Fibroblast of gingiva (primary cell): ENCODE measurements at regions not wholly inside any gene's neighbourhood (a gene's known extent, or its start where the extent isn't known, plus 50 kb on each side); places are given as distances from the start of the nearest gene placed in this dataset.

ENCODE experiments used
- DNase-seq: peaks from one replicate; pipeline ENCODE4 v3.0.0-alpha.2; 2011; ENCODE audit warnings: low read depth

DNA sequence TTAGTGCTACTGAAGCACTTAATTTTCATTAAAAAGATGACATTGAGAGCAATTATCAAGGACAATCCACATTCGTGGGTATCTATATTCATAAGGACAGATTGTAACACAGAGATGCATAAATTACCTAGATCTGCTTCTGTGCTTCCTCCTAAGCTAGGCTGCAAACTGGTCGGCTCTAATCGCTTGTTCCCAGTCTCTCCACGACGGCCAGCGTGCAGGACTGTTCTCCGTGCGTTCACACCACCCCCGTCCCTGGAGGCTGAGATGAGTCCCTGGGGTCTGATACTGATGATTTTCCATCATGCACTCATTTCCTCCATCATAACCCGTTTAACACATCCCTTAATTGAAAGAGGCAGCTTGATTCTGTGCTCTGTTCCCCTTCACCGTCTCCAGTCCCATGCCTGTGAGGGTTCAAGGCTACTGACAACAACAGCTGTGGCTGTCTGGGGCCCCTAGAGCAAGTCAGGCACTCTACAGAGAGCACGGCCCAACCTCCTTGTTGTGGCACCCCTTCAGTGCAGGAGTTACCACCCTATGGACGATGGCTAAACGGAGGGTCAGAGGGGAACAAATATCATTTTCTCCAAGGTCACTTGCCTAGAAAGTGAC, 469.6 kb downstream of the NPHP4 start:
- no peak for DNase-seq

DNA sequence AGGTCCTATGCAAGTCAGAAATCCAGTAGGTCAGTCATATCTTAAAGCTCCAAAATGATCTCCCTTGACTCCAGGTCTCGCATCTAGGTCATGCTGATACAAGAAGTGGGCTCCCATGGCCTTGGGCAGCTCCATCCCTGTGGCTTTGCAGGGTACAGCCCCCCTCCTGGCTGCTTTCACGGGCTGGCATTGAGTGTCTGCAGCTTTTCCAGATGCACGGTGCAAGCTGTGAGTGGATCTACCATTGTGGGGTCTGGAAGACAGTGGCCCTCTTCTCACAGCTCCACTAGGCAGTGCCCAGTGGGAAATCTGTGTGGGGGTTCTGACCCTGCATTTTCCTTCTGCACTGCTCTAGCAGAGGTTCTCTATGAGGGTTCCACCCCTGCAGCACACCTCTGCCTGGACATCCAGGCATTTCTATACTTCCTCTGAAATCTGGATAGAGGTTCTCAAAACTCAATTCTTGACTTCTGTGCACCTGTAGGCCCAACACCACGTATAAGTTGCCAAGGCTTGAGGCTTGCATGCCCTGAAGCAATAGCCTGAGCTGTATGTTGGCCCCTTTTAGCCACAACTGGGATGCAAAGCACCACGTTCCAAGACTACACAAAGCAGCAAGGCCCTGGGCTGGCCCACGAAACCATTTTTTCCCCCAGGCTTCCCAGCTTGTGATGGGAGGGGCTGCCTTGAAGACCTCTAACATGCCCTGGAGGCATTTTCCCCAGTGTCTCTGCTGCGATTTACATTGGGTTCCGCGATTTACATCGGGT, 472.7 kb downstream of the NPHP4 start:
- DNase-seq: no peak

DNA sequence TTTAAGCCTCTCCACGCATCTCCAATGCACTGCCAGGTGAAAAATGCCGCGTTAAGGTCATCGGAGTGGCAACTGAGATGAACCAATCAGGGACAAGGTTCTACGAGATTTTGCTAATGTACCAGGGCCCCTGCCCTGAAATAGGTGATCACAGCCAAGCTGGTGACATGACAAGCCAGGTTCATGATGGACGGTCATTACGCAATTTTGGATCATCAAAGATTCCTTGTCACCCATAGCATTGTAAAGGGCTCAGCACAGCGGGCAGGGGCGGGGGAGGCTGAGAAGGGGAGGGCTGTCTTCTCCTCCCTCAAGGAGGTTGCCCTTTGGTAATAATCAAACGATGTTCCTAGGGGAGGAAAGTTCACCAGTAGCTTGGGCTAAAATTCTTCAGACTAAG, 475.5 kb downstream of the NPHP4 start:
- DNase-seq: no peak

DNA sequence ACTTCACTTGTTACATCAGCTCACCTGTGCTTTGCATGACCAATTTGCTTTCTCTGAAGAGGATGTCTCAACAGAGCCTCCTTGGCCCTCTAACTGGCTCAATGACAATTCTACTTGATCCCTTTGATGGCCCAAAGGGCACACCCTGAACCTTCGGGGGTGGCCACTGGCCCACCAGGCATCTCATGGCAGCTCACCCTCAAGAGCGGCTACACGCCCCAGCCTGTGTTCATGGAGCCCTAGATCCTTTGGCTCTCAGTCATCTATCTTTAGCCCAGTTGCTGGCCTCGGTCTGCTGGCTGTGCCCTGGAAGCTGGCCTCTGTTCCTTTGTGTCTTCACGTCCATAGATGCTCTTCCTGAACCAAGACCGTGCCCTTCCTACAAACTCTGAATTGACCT, 476.7 kb downstream of the NPHP4 start:
- DNase-seq: no peak

DNA sequence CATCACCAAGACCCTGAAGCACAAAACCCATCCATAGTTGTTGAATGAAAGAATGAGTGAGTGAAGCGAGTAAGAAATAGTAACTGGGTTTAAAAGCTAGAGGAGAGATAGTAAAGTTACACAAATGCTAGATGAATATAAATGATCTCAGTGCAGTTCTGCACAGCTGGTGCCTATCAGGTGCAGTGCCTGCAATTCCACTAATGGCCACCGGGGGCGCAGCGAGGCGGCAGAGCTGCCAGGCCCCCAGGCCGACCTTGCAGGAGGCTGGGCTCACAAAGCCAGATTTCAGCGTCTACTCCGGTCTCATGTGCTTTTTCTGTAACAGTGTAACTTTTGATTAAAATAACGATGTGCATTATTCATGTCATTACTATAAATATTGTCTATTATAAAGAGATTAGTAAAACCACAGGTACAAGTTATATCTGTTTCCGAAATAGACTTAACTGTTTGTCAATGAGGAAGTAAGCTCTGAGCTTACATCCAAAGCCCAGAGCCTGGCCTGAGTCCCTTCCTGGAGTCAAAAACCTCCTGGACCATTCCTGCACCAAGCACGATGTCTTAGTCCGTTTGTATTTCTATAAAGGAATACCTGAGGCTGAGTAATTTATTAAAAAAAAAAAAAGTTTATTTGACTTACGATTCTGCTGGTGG, 477.6 kb downstream of the NPHP4 start:
- DNase-seq: no peak

DNA sequence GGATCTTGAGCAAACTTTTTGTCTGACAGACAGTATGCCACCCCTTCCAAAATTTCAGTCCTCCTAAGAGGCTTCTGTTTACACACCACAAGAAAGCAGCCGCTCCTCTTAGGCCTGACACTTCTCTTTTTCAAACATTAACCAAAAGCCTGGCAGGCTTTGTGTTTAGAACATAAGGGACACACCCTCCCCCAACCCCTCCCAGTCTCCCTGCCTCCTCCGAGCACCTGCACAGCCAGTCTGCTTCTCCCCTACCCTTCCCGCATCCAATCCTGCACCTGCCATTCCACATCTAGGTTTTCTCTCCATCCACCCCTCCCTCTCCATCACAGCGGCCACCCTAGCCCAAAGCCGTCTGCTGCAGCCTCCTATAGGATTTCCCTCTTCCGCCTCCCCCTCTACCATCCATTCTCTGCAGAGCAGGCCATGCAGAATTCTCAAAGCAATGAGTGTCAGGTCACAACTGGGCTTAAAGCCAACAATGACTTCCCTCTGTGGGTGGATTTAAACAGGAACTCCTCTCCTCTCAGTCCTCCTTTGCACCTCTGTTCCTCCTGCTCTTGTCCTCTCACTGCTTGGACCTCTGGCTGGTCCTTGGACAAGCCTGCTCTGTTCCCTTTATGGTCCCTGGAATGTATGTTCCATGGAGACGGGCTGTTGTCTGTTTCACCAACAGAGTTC, 478.2 kb downstream of the NPHP4 start:
- DNase-seq: no peak

DNA sequence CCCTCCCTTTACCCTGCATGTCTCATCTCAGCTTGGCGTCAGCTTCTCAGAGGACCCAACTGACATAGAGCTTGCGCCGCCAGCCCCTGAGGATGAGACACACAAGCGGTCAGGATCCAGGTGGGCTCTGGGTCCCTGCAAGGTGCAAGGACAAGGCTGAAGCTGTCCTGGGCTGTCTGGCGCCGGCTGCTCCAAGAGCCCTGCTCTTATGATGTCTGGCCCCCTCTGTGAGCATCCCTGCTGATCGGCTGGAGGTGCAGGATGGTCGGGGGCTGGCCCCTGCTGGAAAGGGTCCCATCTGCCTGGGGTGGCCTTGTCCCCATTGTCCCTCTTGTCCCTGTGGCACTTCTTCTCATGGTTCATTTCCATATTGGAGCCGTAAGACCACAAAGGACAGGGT, 479.0 kb downstream of the NPHP4 start:
- no peak for DNase-seq

DNA sequence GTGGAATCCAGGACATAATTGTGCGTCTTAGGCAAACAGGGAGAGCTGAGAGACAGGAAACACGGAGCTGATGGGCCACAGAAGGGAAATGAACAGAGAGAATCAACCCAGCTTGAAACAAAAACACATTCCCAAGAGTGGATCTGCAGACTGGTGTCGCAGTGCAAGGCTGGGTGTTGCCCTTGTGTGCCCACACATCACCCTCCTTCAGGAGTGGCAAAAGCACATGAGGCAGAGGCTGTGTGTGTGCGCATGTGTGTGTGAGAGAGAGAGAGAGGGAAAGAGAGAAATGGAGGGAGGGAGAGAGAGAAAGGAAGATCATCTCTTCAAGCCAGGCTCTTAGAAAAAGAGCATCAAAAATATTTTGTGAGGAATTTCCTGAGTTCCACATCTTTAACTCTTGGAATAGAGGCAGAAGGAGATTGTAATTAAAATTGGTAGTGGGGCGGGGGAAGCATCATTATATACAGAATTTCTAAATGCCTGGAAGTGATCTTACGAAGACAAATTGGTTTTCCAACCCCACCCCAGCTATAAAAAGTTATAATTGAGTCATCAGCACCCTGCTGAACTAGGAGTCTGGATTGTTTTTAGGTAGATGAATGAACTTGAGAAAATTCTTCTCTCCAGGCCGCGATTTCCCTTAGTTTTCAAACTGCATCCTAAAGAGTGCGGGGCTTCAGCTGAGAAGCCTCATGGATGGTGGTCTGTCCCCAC, 480.7 kb downstream of the NPHP4 start:
- DNase-seq: no peak

DNA sequence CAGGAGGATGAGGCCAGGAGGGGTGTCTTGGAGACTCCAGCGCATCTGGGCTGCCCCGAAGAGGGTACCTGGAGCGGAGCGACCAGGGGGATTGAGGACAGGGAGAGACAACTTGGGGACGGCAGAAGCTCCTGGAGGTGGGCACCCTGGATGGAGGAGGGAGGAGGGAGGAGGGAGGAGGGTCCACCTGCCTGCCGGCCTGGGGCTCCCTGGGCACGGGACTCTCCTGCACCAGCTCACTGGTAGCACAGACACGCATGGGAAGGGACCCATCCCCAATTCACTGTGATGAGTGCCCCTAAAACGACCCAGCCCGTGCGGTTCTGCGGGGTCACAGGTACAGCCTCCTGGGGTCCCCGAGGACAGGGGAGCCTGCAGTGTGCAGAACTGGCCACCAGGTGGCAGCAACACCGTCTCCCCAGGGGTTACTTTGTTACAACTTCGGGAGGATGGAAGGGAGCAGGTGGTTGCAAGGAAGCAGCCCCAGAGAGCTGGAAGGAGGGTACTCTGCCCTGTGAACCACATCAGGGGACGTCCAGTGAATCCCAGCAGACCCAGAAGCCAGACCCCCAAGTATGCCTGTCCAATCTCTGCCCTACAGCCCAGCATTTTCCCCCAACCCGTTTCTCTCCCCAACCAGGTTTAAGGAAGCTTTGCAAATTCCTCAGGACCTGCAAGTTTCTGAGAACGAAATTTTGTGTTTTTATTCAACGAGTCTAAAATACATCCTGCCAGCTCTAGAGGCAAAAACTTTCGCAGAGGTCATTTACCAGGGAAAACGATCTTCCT, 482.4 kb downstream of the NPHP4 start:
- no peak for DNase-seq

DNA sequence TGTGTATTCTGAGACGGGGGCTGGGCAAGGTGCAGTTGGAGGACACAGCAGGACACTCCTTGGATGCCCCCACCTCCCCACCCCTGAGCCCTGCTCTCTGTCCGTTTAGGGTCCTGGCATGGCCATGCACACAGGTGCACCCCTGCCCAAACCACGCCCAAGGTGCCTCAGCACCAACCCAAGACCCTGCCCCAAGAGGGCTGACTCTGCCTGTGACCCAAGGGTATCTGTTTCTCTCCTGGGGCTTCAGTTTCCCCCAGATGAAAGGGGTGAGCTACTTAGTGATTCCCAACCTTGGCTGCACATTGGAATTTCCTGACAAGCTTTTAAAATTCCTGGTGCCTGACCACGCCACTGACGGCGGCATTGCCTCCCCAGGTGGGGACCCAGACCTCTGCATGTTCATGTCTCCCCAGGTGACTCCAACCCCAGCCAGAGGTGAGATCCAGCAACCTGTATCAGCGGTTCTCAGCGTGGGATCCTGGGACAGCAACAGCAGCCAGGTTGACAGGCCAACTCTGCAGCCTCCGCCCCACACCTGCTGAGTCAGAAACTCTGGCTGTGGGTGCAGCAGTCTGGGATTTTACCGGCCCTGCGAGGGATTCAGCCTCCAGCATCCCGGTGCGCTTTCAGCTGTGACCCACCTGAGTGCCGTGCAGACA, 483.4 kb downstream of the NPHP4 start:
- no peak for DNase-seq

DNA sequence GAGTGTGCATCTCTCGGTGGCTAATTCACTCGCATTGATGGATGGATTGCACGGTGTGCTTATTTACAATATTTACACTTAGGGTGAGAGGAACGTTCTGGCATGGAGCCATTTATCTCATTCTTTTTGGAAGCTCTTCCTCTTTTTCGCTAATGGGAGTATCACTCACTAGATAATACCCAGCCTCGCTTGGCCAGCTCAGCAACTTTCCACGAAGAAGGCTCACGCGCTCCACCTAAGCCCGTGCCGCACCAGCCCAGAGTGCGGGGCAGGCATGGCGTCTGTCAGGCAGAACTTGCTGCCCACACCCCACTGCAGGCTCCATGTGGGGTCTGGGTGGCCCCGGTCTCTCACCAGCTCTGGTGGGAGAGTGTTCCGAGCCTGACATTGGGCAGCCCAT, 484.9 kb downstream of the NPHP4 start:
- DNase-seq: no peak

DNA sequence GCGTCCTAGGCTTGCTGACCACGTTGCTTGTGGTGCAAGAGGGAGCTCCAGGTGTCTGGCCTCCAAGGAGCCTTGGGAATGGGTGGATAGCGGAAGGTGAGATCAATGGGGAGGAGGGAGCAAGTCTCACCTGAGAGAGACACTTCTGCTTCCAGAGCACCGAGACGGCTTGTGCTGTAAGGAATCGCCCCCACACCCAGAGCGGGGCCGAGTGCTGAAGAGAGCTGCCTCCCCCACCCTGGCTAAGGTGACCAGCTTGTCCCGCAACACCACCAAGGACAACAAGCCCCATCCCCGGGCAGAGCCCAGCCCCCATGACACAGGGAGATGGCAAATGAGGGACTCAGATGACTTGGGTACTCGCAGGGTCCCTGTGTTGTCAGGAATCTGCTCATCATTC, 485.6 kb downstream of the NPHP4 start:
- DNase-seq: no peak

DNA sequence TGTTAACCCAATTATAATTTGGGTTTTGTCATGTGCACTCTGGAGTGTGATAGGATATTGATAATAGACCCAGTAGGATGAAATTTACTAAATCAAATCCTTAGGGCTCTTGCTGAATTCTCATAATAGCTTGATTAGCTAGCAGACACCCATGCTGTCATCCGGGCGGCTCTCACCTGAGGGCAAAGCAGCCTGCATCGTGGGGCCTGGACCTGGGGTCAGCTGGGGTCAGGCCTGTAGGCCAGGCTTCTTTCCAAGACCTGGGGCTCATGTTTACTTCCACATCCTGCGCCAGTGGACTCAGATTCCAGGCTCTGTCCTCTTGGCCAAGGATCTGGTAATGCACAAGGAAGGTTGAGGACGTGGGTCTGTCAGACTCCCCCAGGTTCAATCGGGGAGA, 486.3 kb downstream of the NPHP4 start:
- no peak for DNase-seq

DNA sequence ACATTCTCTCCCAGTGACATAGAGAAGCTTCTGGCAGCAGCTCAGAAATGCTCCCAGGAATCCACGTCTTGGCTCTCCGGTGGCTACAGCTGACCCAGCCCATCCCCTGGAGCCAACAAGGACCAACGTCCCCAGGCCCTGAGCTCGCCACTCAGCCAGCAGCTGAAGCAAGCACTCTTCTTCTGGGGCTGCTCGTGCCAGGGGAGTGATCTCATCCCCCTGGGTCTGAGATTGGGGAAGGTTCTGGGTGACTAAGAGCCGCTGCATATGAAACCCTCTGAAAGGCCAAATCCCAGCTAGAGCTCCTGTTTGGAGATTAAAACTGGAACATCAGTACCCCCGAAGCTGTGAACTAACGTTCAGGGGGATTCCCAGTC, 487.9 kb downstream of the NPHP4 start:
- DNase-seq: no peak

DNA sequence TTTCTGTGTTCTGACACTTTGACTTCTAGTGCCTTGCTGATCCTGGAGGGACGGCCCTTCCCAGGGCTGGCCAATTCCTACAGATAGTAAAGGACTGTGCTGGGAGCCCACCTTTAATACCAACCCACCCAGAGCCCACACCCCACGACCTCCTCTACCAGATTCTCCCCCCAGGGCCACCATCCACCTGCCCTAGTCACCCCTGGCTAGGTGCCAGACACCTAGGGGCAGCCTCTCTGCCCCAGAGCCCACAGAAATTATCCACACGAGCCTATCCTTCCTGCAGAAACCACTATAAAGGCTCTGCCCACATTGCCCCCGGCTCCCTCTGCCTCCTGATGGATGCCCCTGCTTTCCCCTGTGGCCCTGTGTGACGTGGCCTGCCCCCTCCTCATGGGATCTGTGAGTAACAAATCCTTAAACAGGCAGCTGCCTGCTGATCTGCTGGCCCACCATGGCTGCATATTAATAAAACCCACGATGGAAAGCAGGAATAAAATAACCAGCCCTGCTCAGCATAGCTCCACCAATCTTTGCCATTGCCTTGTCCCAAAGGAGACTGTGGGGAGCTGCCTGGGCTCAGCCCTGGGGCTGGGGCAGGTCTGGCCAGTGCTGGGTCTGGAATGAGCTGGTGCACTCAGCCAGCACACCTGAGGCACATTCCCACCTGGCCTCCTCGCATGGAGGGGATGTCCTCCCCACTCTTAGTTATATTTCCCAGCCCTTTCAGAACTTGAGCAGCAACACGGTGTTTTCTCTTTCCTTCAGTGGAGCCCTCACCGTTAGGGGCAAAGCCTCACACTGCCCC, 488.5 kb downstream of the NPHP4 start:
- DNase-seq: no peak

DNA sequence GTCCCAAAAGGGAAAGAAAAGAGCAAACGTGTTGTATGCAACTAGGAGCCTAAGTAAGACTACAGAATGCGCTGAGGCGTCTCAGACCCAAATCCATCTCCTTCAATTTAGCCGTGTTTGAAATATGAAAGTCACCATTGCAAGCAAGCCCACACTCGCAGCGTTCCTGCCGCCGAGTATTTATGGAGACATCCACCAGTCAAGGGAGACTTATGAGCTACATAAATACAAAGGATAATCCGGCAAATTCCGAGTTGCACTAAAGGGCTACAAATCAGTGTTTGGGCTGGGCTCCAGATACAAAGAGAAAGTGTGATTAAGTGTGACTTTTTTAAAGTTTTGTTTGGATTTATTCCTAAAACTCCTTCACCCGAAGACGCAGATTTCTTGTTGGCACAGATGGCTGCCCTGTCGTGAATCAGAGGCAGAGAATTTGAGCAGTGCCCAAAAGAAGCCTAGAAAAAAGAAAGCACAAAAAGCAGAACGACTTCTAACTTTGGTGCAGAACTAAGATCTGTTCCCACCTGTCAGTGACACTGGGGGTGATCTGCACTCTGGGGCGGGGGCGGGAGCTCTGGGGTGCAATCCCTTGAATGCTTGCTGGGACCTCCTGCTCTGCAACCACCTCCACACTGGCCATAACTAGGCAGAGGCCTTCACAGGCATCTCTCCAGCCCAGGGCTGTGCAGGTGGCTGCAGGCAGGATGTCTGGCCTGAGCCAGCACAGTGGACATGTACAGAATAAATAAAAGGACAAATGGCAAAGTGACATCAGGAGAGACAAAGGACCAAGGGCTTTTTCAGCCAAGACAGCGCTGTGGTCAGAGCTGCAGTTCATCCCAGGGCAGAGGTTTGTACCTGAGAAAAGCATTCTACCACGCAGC, 489.7 kb downstream of the NPHP4 start:
- DNase-seq: no peak

DNA sequence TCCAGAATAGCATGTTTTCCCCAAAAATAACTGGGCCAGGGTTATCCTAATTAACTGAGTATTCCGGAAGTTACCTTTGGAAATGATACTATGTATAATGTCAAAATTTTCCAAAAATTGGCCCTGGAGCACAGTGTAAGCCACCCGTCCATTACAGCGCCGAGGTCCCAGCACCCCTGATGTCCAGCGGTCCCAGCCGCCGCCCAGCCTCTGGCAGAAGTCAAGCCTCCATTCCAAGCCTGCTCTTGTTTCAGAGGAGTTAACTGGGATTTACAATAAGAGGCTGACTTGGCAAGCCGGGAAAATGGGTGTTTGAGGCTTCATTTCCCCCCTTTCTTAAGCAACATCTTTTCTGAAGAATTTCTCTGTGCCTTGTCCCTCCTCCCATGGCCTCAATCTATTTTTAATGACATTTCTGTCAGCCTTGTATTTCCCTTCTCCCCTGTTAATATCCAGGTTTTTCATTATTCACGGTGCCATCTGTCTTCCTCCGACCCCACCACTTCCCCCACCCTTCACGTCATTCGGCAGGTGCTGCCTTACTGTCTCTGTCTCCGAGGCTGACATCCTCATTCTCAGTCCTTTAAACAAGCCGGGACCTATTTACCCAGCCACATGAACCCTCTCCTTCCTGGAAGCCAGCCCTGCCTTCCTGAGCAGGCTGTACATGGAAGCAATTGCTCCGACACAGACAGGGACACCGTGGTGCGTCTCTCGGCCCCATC, 490.9 kb downstream of the NPHP4 start:
- no peak for DNase-seq

DNA sequence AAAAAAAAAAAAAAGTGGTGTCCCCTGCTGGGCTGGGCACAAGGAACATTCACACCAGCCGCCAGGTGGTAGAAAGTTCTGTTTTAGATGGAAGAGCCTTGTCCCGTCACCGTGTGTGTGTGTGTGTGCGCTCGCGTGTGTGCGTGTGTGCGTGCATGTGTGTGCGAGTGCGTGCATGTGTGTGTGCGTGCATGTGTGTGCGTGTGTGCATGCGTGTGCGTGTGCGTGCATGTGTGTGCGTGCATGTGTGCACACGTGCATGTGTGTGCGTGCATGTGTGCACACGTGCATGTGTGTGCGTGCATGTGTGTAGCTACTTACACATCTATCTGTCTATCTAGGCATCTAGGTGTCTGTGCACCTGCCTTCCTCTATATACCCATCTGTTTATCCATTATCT, 491.7 kb downstream of the NPHP4 start:
- DNase-seq: no peak
